Liver (tissue), 8 donors: ENCODE measurements at regions not wholly inside any gene's neighbourhood (a gene's known extent, or its start where the extent isn't known, plus 50 kb on each side); places are given as distances from the start of the nearest gene placed in this dataset.

Source experiments
- DNase-seq: peaks from one replicate; pipeline ENCODE4 v3.0.0-alpha.2; 2017; ENCODE audit warnings: low spot score
- H3K27ac ChIP-seq, 2 donors: one replicate each; pipeline ENCODE4 v1.7.0; 2013; ENCODE audit warnings: inconsistent platforms in 2 of 2, low read length in 2 of 2, control low read depth in 1 of 2, low read depth in 1 of 2, mild to moderate bottlenecking in 1 of 2
- H3K27me3 ChIP-seq, 4 donors: one replicate each; pipeline versions ENCODE4 v1.6.1 to v1.7.0; 2013; ENCODE audit warnings: low read length in 3 of 4, inconsistent platforms in 1 of 4, mild to moderate bottlenecking in 1 of 4, moderate library complexity in 1 of 4; ENCODE audit not compliant: control insufficient read depth in 4 of 4, insufficient read depth in 4 of 4
- H3K36me3 ChIP-seq, 4 donors: one replicate each; pipeline versions ENCODE4 v1.6.1 to v1.7.0; 2013; ENCODE audit warnings: low read length in 3 of 4, mild to moderate bottlenecking in 3 of 4, low read depth in 1 of 4, moderate library complexity in 1 of 4; ENCODE audit not compliant: control insufficient read depth in 4 of 4, insufficient read depth in 3 of 4
- H3K4me1 ChIP-seq, 4 donors: one replicate each; pipeline versions ENCODE4 v1.6.1 to v1.7.0; 2013; ENCODE audit warnings: low read length in 3 of 4, mild to moderate bottlenecking in 3 of 4, moderate library complexity in 1 of 4; ENCODE audit not compliant: control insufficient read depth in 4 of 4, insufficient read depth in 4 of 4
- H3K4me3 ChIP-seq, 3 donors: one replicate each; pipeline versions ENCODE4 v1.6.1 to v1.7.0; 2013; ENCODE audit warnings: low read length in 3 of 3, control low read depth in 1 of 3, low read depth in 1 of 3, mild to moderate bottlenecking in 1 of 3
- H3K9ac ChIP-seq, 2 donors: one replicate each; pipeline ENCODE4 v1.7.0; 2013; ENCODE audit warnings: low read length in 2 of 2, mild to moderate bottlenecking in 2 of 2, moderate library complexity in 2 of 2, control low read depth in 1 of 2, low read depth in 1 of 2
- H3K9me3 ChIP-seq, 4 donors: one replicate each; pipeline versions ENCODE4 v1.6.1 to v1.7.0; 2013; ENCODE audit warnings: low read length in 3 of 4; ENCODE audit not compliant: control insufficient read depth in 4 of 4
- ATF3 ChIP-seq: IDR thresholded peaks from 2 replicates; pipeline ENCODE4 v1.6.1; 2016; ENCODE audit warnings: antibody characterized with exemption
- CTCF ChIP-seq: fragments of 150-350 bp; IDR thresholded peaks from 2 replicates; pipeline ENCODE4 v1.5.1; 2017; ENCODE audit warnings: improper control_type of control experiment, low read depth, low read length; ENCODE audit not compliant: missing input control
- EGR1 ChIP-seq, 2 donors: IDR thresholded peaks; 2 replicates each; pipeline ENCODE4 v1.6.1; 2016 to 2018; ENCODE audit warnings: antibody characterized with exemption in 2 of 2, low read depth in 2 of 2
- FOXA1 ChIP-seq: IDR thresholded peaks from 2 replicates; pipeline ENCODE4 v1.6.1; 2016; ENCODE audit warnings: antibody characterized with exemption
- FOXA2 ChIP-seq: IDR thresholded peaks from 2 replicates; pipeline ENCODE4 v1.6.1; 2016; ENCODE audit warnings: antibody characterized with exemption
- GABPA ChIP-seq, 2 donors: IDR thresholded peaks in 1 of 2; conservative IDR thresholded peaks in 1 of 2; 2 replicates each; pipeline ENCODE4 v1.6.1; 2016; ENCODE audit warnings: antibody characterized with exemption in 2 of 2, mild to moderate bottlenecking in 1 of 2, moderate library complexity in 1 of 2
- HNF4A ChIP-seq, 2 donors: conservative IDR thresholded peaks; 2 replicates each; pipeline ENCODE4 v1.6.1; 2016; ENCODE audit warnings: antibody characterized with exemption in 2 of 2, mild to moderate bottlenecking in 2 of 2
- HNF4G ChIP-seq: IDR thresholded peaks from 2 replicates; pipeline ENCODE4 v1.6.1; 2016; ENCODE audit warnings: antibody characterized with exemption
- JUND ChIP-seq, 2 donors: IDR thresholded peaks; 2 replicates each; pipeline ENCODE4 v1.6.1; 2016; ENCODE audit warnings: antibody characterized with exemption in 2 of 2
- MAX ChIP-seq: IDR thresholded peaks from 2 replicates; pipeline ENCODE4 v1.6.1; 2016; ENCODE audit warnings: antibody characterized with exemption
- NR2F2 ChIP-seq: IDR thresholded peaks from 2 replicates; pipeline ENCODE4 v1.6.1; 2016; ENCODE audit warnings: antibody characterized with exemption
- RAD21 ChIP-seq, 2 donors: IDR thresholded peaks; 2 replicates each; pipeline ENCODE4 v1.6.1; 2016; ENCODE audit warnings: antibody characterized with exemption in 2 of 2, mild to moderate bottlenecking in 2 of 2
- REST ChIP-seq: IDR thresholded peaks from 2 replicates; pipeline ENCODE4 v1.6.1; 2016; ENCODE audit warnings: antibody characterized with exemption, mild to moderate bottlenecking
- RXRA ChIP-seq, 2 donors: IDR thresholded peaks; 2 replicates each; pipeline ENCODE4 v1.6.1; 2017 to 2018; ENCODE audit warnings: antibody characterized with exemption in 2 of 2, mild to moderate bottlenecking in 1 of 2
- SP1 ChIP-seq: IDR thresholded peaks from 2 replicates; pipeline ENCODE4 v1.6.1; 2018; ENCODE audit warnings: antibody characterized with exemption, mild to moderate bottlenecking
- TAF1 ChIP-seq: conservative IDR thresholded peaks from 2 replicates; pipeline ENCODE4 v1.6.1; 2016; ENCODE audit warnings: antibody characterized with exemption, mild to moderate bottlenecking
- YY1 ChIP-seq: IDR thresholded peaks from 2 replicates; pipeline ENCODE4 v1.6.1; 2016; ENCODE audit warnings: antibody characterized with exemption, mild to moderate bottlenecking
- ZBTB33 ChIP-seq: IDR thresholded peaks from 2 replicates; pipeline ENCODE4 v1.6.1; 2016; ENCODE audit warnings: antibody characterized with exemption
- WGBS: extraction: QIAGEN DNeasy Blood & Tissue Kit; methylation state at CpG from one replicate; pipeline ENCODE4 v1.1.7; 2013; 5-methylcytosine and 5-hydroxymethylcytosine counted together
- donor health status: healthy.
- donor health status: healthy.
- donor health status: healthy.
- donor health status: healthy.
- donor health status: healthy.

GRCh38 chr13:73167028-73167820 is 108.4 kb downstream of the KLF5 start:
- TF ChIP-seq NR2F2, result no peak
- TF ChIP-seq RXRA (IDR thresholded peaks at IDR 0.05), result no peak
- TF ChIP-seq GABPA (IDR thresholded peaks at IDR 0.05 in 1 of 2, conservative IDR thresholded peaks at IDR 0.05 in 1 of 2), result no peak
- no peak for TF ChIP-seq ZBTB33
- TF ChIP-seq FOXA1, result no peak
- no peak for TF ChIP-seq HNF4A (conservative IDR thresholded peaks at IDR 0.05)
- no peak for TF ChIP-seq TAF1
- no peak for TF ChIP-seq MAX
- no peak for TF ChIP-seq ATF3
- no peak for TF ChIP-seq EGR1 (IDR thresholded peaks at IDR 0.05; ENCODE audit: low read depth in 2 of 2)
- no peak for TF ChIP-seq FOXA2
- TF ChIP-seq REST, result no peak
- TF ChIP-seq YY1, result no peak
- TF ChIP-seq CTCF, result no peak
- TF ChIP-seq HNF4G, result no peak
- no peak for TF ChIP-seq RAD21 (IDR thresholded peaks at IDR 0.05)
- no peak for TF ChIP-seq SP1
- TF ChIP-seq JUND (IDR thresholded peaks at IDR 0.05), result no peak
- no peaks in the 10 kb centered on the region for H3K36me3 ChIP-seq
- H3K4me1 ChIP-seq, result no peaks in the 10 kb centered on the region
- no peaks in the 10 kb centered on the region for H3K9me3 ChIP-seq
- no peak overlapping the region for H3K4me3 ChIP-seq
- WGBS, result 67% methylated on average over 4 of the region's 4 CpGs
- H3K27ac ChIP-seq, result no peak overlapping the region
- DNase-seq, result no peak
- no peak overlapping the region for H3K9ac ChIP-seq
- H3K27me3 ChIP-seq, result no peaks in the 10 kb centered on the region
